ENCODE measurements at regions not wholly inside any gene's neighbourhood (a gene's known extent, or its start where the extent isn't known, plus 50 kb on each side); places are given as distances from the start of the nearest gene placed in this dataset.

DNA sequence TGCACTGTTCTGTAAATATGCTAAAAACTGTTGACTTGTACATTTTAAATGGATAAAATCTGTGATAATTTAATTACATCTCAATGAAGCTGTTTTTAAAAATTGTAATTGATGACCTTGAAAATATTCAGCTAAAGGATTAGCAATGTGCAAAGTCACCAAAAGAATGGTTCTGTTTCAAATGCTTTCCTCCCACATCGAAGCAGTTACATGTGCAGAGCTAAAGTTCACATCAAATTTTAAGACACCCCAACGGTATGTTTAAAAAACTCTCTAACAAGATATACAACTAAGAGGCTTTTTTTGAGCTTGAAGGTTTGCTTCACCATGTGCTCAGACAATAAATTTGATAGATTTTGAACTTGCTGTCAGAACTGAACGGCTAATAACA, 114.6 kb upstream of the KRAS start (continued):
- TF ChIP-seq HNF4A (conservative IDR thresholded peaks at IDR 0.05) (no peak), TAF1 (conservative IDR thresholded peaks at IDR 0.05) (no peak), NR2F2 (IDR thresholded peaks at IDR 0.05) (no peak), MAX (IDR thresholded peaks at IDR 0.05) (no peak)

DNA sequence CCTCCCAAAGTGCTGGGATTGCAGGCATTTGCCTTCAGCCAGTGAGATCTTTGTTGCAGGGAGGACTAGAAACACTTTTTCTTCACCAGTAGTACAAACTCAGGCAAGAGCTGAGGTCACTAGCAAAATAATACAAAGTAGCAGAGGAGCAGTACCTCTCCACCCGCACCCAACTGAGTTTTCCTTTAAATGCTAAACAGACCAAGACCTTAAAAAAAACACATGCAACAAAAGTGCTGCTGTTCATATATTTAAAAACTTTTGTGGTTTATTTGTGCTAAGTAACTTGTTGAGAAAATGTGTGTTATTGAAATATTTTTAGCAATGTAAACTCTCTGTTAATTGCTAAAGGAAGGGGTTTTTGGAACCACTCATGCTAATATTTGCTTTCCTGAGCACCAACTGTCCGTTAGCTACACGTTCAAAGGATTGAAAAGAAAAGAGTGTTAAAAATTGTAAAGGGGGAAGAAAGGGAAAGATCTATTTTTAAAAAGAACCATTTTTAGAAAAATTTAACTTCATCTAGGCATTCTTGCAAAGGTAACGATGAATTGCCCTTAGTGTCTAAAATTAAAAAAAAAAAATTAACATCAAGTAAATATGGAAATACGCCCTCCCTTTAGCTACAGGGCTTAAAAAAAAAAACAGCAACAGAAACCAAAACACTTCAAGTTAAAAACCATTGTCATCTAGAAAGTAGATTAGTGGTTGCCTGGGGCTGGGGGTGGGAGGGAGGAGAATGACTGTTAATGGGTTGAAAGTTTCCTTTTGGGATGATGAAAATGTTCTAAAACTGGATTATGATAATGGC, 114.0 kb upstream of the KRAS start:
- H3K36me3 ChIP-seq (ENCODE audit: control insufficient read depth in 4 of 4, insufficient read depth in 3 of 4, low read depth in 1 of 4, low read length in 3 of 4) = no peaks in the 10 kb centered on the region
- no peaks in the 10 kb centered on the region for H3K27me3 ChIP-seq (ENCODE audit: control insufficient read depth in 4 of 4, insufficient read depth in 4 of 4, low read length in 3 of 4)
- 48% methylated on average over 5 of the region's 5 CpGs for WGBS
- no peaks in the 10 kb centered on the region for H3K4me1 ChIP-seq (ENCODE audit: control insufficient read depth in 4 of 4, insufficient read depth in 4 of 4, low read length in 3 of 4)
- H3K9me3 ChIP-seq (ENCODE audit: control insufficient read depth in 4 of 4, low read length in 3 of 4) = no peaks in the 10 kb centered on the region
- no peak overlapping the region for H3K9ac ChIP-seq (ENCODE audit: low read depth in 1 of 2, low read length in 2 of 2)
- DNase-seq (ENCODE audit: low spot score) = no peak
- TF ChIP-seq FOXA2 (IDR thresholded peaks at IDR 0.05) (no peak), MAX (IDR thresholded peaks at IDR 0.05) (no peak), ZBTB33 (IDR thresholded peaks at IDR 0.05) (no peak), EGR1 (IDR thresholded peaks at IDR 0.05; ENCODE audit: low read depth in 2 of 2) (no peak)
- H3K27ac ChIP-seq (ENCODE audit: low read depth in 1 of 2, low read length in 2 of 2) = no peak overlapping the region
- H3K4me3 ChIP-seq (ENCODE audit: low read depth in 1 of 3, low read length in 3 of 3) = no peak overlapping the region

GRCh38 chr12:25362646-25363045, 111.9 kb upstream of the KRAS start:
- H3K27me3 ChIP-seq (ENCODE audit: control insufficient read depth in 4 of 4, insufficient read depth in 4 of 4, low read length in 3 of 4) = no peaks in the 10 kb centered on the region
- 96% methylated on average over 4 of the region's 4 CpGs for WGBS
- no peaks in the 10 kb centered on the region for H3K4me1 ChIP-seq (ENCODE audit: control insufficient read depth in 4 of 4, insufficient read depth in 4 of 4, low read length in 3 of 4)
- no peak for DNase-seq (ENCODE audit: low spot score)
- no peak overlapping the region for H3K4me3 ChIP-seq (ENCODE audit: low read depth in 1 of 3, low read length in 3 of 3)
- H3K27ac ChIP-seq (ENCODE audit: low read depth in 1 of 2, low read length in 2 of 2) = no peak overlapping the region
- no peak overlapping the region for H3K9ac ChIP-seq (ENCODE audit: low read depth in 1 of 2, low read length in 2 of 2)
- no peaks in the 10 kb centered on the region for H3K36me3 ChIP-seq (ENCODE audit: control insufficient read depth in 4 of 4, insufficient read depth in 3 of 4, low read depth in 1 of 4, low read length in 3 of 4)
- no peaks in the 10 kb centered on the region for H3K9me3 ChIP-seq (ENCODE audit: control insufficient read depth in 4 of 4, low read length in 3 of 4)
- no peak for TF ChIP-seq HNF4G (IDR thresholded peaks at IDR 0.05)
- no peak for TF ChIP-seq FOXA1 (IDR thresholded peaks at IDR 0.05)
- TF ChIP-seq, protein P1, sequence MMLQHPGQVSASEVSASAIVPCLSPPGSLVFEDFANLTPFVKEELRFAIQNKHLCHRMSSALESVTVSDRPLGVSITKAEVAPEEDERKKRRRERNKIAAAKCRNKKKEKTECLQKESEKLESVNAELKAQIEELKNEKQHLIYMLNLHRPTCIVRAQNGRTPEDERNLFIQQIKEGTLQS (IDR thresholded peaks at IDR 0.05) = no peak

DNA sequence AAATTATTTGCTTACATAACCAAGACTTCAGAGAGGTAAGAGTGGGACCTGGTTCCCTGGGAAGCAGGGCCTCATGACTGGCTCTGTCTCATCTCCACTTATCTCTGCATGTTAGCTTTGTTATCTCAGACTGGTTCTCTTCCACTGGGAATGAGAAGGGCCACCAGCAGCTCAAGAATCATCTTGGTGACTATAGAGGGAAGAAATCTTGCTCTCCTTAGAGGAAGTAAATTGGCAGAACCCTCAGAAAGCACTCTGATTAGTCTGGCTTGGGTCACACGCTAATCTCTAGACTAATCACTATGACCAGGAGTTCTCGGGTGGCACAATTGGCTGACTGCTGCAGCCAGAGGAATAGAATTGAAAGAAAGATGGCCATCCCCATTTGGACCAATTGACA, 110.8 kb upstream of the KRAS start:
- Histone ChIP-seq H3K27me3 (ENCODE audit: control insufficient read depth in 4 of 4, insufficient read depth in 4 of 4, low read length in 3 of 4) (no peaks in the 10 kb centered on the region), H3K9me3 (ENCODE audit: control insufficient read depth in 4 of 4, low read length in 3 of 4) (no peaks in the 10 kb centered on the region), H3K4me3 (ENCODE audit: low read depth in 1 of 3, low read length in 3 of 3) (no peak overlapping the region), H3K27ac (ENCODE audit: low read depth in 1 of 2, low read length in 2 of 2) (no peak overlapping the region), H3K4me1 (ENCODE audit: control insufficient read depth in 4 of 4, insufficient read depth in 4 of 4, low read length in 3 of 4) (no peaks in the 10 kb centered on the region), H3K9ac (ENCODE audit: low read depth in 1 of 2, low read length in 2 of 2) (no peak overlapping the region), H3K36me3 (ENCODE audit: control insufficient read depth in 4 of 4, insufficient read depth in 3 of 4, low read depth in 1 of 4, low read length in 3 of 4) (no peaks in the 10 kb centered on the region)
- TF ChIP-seq HNF4G (IDR thresholded peaks at IDR 0.05) (no peak), GABPA (IDR thresholded peaks at IDR 0.05 in 1 of 2, conservative IDR thresholded peaks at IDR 0.05 in 1 of 2) (no peak), SP1 (IDR thresholded peaks at IDR 0.05) (no peak), RXRA (IDR thresholded peaks at IDR 0.05) (no peak), RAD21 (IDR thresholded peaks at IDR 0.05) (no peak)
- TF ChIP-seq, protein P2, sequence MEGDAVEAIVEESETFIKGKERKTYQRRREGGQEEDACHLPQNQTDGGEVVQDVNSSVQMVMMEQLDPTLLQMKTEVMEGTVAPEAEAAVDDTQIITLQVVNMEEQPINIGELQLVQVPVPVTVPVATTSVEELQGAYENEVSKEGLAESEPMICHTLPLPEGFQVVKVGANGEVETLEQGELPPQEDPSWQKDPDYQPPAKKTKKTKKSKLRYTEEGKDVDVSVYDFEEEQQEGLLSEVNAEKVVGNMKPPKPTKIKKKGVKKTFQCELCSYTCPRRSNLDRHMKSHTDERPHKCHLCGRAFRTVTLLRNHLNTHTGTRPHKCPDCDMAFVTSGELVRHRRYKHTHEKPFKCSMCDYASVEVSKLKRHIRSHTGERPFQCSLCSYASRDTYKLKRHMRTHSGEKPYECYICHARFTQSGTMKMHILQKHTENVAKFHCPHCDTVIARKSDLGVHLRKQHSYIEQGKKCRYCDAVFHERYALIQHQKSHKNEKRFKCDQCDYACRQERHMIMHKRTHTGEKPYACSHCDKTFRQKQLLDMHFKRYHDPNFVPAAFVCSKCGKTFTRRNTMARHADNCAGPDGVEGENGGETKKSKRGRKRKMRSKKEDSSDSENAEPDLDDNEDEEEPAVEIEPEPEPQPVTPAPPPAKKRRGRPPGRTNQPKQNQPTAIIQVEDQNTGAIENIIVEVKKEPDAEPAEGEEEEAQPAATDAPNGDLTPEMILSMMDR (IDR thresholded peaks at IDR 0.05; ENCODE audit: low read depth, low read length, missing input control) = no peak
- WGBS = 92% methylated on average over 2 of the region's 2 CpGs
- no peak for DNase-seq (ENCODE audit: low spot score)

All from liver (tissue), 8 donors.